Tongue (tissue), 1 donor: ENCODE measurements at regions not wholly inside any gene's neighbourhood (a gene's known extent, or its start where the extent isn't known, plus 50 kb on each side); places are given as distances from the start of the nearest gene placed in this dataset.
A peak's percentile ranks its signal among the peaks of the same experiment; 100 is the strongest.
"Not testable (repeated sequence)": the region's sequence is repeated elsewhere in the genome, so short reads cannot be mapped to it uniquely, and the experiment has no call there.

Experiments used
- DNase-seq: peaks from one replicate; pipeline ENCODE4 v3.0.0-alpha.2; 2015

GRCh38 chr4:23999714-24000469 is 110.0 kb upstream of the PPARGC1A start:
- no peak for DNase-seq

- DNase-seq = no peak
These were observed 103.5 kb upstream of the PPARGC1A start for GRCh38 chr4:23993373-23993772.

- DNase-seq = no peak
These were observed 101.6 kb upstream of the PPARGC1A start for GRCh38 chr4:23991444-23991843.

DNA sequence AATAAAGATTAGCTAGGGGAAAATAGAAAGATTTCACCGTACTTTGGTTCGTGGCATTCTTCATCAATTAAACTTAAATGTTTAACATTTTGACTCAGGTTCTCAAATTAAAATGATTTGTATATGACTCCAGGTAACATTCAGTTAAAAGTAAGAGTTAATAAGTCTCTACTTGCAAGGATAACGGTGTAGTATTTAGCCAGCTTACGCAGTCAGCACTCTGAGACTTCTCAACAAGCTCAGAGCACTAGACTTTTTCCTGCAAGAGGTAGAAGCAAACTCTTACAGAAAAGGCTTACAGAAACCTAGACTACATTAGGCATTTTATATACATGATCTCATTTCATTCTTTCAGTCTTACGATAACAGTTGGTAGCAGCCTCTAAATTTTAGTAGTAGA is 96.4 kb upstream of the PPARGC1A start:
- no peak for DNase-seq

DNA sequence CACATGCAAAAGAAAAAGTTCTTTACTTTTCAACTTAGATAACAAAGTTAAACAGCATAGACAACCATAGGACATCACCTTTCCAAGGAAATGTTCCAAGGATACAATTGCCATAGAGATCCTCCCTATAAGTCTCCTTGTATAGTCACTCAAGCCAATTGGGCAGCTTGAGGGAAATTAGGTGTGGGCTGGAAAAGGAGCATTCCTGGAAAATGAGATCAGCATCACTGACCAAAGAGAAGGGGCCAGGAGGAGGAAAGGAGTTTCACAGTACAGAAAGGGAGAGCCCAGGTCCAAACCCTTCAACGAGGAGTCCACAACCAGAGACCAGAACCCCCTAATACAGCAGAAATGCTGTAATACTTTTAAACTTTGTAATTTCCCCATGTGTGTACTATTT is 91.5 kb upstream of the PPARGC1A start:
- DNase-seq = no peak

- no peak for DNase-seq
These were observed 89.7 kb upstream of the PPARGC1A start for GRCh38 chr4:23979534-23979933.

GRCh38 chr4:23978002-23978401 is 88.2 kb upstream of the PPARGC1A start:
- no peak for DNase-seq

DNA sequence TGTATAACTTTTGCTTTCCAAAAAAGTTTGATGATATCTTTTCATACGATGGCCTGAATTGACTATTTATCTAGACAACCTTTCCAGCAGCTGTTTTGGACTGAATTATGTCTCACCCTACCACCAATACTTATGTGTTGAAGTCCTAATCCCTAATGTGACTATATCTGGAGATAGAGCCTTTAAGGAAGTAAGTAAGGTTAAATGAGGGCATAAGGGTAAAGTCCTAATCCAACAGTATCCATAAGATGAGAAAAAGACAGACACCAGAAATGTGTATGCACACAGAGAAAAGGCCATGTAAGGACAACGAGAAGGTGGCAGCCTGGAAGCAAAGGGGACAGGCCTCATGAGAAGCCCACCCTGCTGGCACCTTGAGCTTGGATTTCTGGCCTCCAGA is 86.6 kb upstream of the PPARGC1A start:
- no peak for DNase-seq

- DNase-seq = no peak
These were observed 83.5 kb upstream of the PPARGC1A start for GRCh38 chr4:23973308-23973855.

- DNase-seq = no peak
These were observed 83.0 kb upstream of the PPARGC1A start for GRCh38 chr4:23972805-23973204.

DNA sequence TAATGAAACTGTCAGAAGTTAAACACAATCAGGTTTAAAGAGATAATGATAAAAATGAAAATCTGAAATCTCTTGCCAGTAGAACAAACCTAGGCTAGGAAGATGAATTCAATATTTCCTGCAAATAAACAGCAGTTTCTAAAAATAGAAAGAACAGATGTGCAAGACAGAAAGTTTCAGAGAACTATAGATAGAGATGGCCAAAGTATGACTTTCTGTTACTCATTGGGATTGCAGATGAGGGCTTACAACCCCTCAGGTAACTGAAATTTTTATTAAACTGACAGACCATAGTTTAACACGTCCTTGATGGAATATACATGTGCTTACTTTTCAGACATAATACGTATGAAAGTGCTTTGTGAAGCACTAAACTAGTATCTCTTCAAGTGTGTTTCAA is 82.3 kb upstream of the PPARGC1A start:
- no peak for DNase-seq

DNA sequence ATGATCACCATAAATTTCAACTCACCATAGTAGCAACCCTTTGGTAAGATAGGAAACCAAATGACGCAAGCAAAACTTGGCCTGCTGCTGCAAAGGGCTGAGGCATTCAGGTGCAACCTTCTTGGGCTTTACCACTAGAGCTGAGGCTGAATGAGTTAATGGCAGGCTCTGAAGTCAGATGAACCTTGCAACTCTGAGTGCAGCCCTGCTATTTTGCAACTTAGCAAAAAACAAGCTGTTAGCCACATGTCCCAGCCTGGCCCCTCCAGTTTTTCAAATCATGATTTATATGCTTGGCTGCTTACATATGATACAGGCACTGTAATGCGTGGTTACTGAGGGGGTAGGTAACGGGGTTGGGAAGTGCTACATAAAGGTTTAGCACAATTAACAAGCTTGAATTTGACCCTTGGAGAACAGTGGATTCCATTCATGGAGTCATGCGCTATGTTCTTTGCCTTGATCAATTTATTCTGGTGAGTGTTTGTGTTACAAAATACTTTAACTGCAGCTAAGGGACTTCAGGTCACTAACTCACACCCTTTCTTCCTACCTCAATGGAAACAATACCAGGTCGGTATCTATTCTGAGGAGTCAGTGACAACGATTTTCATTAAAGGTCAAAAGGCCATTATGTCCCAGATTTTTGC is 80.5 kb upstream of the PPARGC1A start:
- DNase-seq = no peak

DNA sequence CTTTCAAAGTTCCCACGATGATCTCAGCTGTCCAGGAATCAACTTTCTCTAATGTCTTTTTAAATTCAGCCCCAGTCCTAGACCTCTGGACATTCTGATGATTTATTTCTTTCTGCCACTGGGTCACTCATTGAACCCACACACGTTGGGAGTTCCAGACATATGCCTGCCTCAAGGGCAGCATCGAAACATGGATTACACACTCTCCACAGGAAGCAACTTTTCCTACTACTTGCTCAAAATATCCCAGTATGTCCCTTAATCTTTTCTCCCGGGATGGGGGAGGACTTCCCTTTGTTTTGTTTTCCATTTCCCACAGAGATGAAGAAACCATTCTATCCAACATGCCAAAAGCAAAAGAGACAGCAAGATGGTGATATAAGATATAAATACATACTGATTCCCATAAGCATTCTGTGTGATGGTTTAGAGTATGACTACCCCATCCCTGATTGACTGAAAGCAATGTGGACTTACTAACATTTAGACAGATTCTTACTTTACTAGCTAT is 79.8 kb upstream of the PPARGC1A start:
- DNase-seq = no peak

GRCh38 chr4:23967281-23967680 is 77.4 kb upstream of the PPARGC1A start:
- no peak for DNase-seq

DNA sequence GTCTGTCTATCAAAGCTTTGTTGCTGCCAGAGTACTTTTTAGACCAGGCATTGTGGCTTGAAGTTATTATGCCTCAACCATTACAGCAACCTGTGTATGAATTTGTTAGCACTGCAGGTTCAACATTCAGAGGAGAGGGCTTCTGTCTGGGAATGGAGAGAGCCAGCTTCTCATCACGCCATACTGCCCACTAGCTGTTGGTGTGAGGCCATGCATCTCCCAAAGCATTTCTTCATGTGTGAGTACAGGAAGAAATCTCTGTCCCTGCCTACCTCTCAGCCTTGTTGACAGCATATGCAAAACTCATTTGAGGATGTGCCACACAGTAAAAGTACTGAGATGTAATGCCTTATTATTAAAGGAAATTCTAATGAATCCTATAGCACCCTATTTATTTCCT is 76.9 kb upstream of the PPARGC1A start:
- no peak for DNase-seq

- DNase-seq = peak; percentile 13
These were observed 72.6 kb upstream of the PPARGC1A start for GRCh38 chr4:23962462-23962861.

- not testable (repeated sequence) for DNase-seq
These were observed 71.5 kb upstream of the PPARGC1A start for GRCh38 chr4:23961395-23961794.

DNA sequence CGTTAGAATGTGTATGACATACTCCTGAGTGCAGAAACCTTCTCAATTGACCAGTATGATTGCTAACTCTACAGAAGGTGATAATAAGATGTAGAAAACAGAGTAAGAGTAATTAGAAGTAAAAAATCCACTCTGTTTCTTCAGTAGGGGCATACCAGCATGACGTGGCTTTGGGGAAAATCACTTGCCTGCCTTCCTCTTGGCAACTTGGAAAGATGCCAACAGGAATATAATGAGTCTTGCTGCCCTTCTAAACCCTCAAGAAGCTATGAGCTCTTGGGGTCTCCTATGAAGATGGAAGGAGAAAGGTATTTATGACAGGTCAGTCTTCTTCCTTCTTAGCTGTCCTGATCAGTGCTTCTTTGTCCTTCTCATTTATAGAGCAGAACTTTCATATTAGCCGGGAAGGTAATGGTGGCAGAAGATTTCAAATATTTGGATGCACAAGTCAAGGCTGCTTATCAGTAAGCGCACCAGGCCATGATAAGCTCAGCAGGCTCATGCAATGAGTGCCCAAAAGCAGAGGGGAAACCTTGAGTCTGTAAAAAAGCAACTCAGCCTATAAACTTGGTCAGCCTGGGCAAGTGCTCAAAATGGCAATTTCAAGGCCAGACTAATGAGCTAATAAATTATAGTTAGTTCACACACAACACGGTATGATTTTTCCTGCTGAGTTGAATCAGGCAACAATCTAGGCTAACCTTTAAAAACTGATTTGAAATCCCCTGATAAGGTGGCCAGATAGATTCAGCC is 69.7 kb upstream of the PPARGC1A start:
- DNase-seq = no peak

GRCh38 chr4:23958749-23959148 is 68.9 kb upstream of the PPARGC1A start:
- DNase-seq = no peak

DNA sequence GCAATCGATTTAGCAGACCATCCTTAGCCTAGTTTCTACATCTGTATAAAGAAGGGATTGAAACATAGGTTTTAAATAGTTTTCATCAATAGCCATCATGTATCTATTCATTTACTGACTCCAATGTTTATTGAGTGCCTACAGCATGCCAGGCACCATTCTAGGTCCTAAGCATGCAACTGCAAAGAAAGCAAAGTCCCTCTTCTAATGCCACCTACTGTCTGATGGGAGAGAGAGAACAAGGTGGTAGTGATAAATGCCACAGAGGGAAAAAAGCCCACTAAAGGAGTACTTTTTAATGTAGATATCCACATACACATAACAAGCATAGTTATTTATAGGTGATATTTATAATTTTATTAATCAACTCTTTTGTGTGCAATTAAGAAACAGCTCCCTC is 67.6 kb upstream of the PPARGC1A start:
- no peak for DNase-seq

GRCh38 chr4:23956601-23957364 is 66.9 kb upstream of the PPARGC1A start:
- no peak for DNase-seq

DNA sequence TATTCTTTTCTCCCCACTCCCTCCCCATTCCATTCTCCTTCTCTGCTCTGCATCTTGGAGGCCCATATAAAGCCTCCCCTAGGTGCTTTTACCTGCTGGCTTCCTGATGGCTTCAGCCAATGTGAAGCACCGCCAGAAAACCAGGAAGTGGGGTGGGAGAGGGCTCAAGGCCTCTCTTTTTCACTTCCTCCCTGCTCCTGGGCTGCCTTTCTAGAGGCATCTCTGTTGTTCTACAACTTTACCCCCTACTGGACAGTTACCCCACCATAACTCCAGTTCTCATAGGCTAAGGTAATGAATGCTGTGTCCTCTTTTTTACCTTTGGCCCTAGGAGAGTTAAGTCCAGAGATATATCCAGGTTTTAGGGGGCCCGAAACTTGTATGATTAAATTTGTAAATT is 62.4 kb upstream of the PPARGC1A start:
- no peak for DNase-seq
